Smooth muscle cell (in vitro differentiated cells): ENCODE measurements at regions not wholly inside any gene's neighbourhood (a gene's known extent, or its start where the extent isn't known, plus 50 kb on each side); places are given as distances from the start of the nearest gene placed in this dataset.

Experiments used
- DNase-seq: peaks from one replicate; lab custom pipeline; 2025; ENCODE audit not compliant: unreplicated experiment; lab: John Stamatoyannopoulos, UW
- H2AFZ ChIP-seq: fragments of 200-600 bp; sonication (generic); 2 replicates; pipeline ENCODE4 v1.6.0; 2016; ENCODE audit warnings: antibody characterized with exemption, low read depth, mild to moderate bottlenecking
- H3F3A ChIP-seq: fragments of 200-600 bp; sonication (generic); 2 replicates; pipeline ENCODE4 v1.6.0; 2017; ENCODE audit warnings: antibody characterized with exemption, low read depth
- H3K27ac ChIP-seq: fragments of 200-600 bp; sonication (generic); 2 replicates; pipeline ENCODE4 v1.5.1; 2016; ENCODE audit warnings: low read depth, mild to moderate bottlenecking
- H3K27me3 ChIP-seq: fragments of 200-600 bp; sonication (generic); 2 replicates; pipeline ENCODE4 v1.6.1; 2016; ENCODE audit warnings: low read depth, mild to moderate bottlenecking
- H3K36me3 ChIP-seq: fragments of 200-600 bp; sonication (generic); 2 replicates; pipeline ENCODE4 v1.5.1; 2016; ENCODE audit warnings: low read depth
- H3K4me1 ChIP-seq: fragments of 200-600 bp; sonication (generic); 2 replicates; pipeline ENCODE4 v1.5.1; 2016; ENCODE audit warnings: low read depth
- H3K4me2 ChIP-seq: fragments of 200-600 bp; sonication (generic); 2 replicates; pipeline ENCODE4 v1.6.0; 2016; ENCODE audit warnings: mild to moderate bottlenecking
- H3K4me3 ChIP-seq: fragments of 200-600 bp; sonication (generic); 2 replicates; pipeline ENCODE4 v1.5.1; 2016; ENCODE audit warnings: mild to moderate bottlenecking
- H3K79me2 ChIP-seq: fragments of 200-600 bp; sonication (generic); 2 replicates; pipeline ENCODE4 v1.6.0; 2016; ENCODE audit warnings: low read depth, mild to moderate bottlenecking
- H3K9ac ChIP-seq: fragments of 200-600 bp; sonication (generic); 2 replicates; pipeline ENCODE4 v1.6.0; 2016; ENCODE audit warnings: low read depth
- H3K9me3 ChIP-seq: fragments of 200-600 bp; sonication (generic); replicated peaks from 2 replicates; pipeline ENCODE4 v1.5.1; 2016; ENCODE audit warnings: low read depth
- H4K20me1 ChIP-seq: fragments of 200-600 bp; sonication (generic); 2 replicates; pipeline ENCODE4 v1.6.0; 2016; ENCODE audit warnings: low read depth
- CTCF ChIP-seq: fragments of 200-600 bp; sonication (generic); IDR thresholded peaks from 2 replicates; pipeline ENCODE4 v1.5.1; 2017; ENCODE audit warnings: borderline replicate concordance, mild to moderate bottlenecking, antibody characterized with exemption; ENCODE audit not compliant: insufficient read depth, poor library complexity, severe bottlenecking
- WGBS: methylation state at CpG from one replicate; pipeline ENCODE4 v1.1.7; 2016; ENCODE audit warnings: low lambda C conversion rate; 5-methylcytosine and 5-hydroxymethylcytosine counted together

GRCh38 chr21:36642777-36643176 lies 56.1 kb upstream of the SIM2 start:
- Histone ChIP-seq H3K27me3 (no peaks in the 10 kb centered on the region), H3K4me2 (no peak overlapping the region), H3K4me1 (peaks cover 9% of the 10 kb centered on the region), H3K27ac (no peak overlapping the region), H3F3A (no peaks in the 10 kb centered on the region), H3K9me3 (no peaks in the 10 kb centered on the region), H3K79me2 (no peaks in the 10 kb centered on the region), H4K20me1 (no peaks in the 10 kb centered on the region), H2AFZ (no peak overlapping the region), H3K4me3 (no peak overlapping the region), H3K36me3 (no peaks in the 10 kb centered on the region), H3K9ac (no peak overlapping the region)
- no peak for DNase-seq
- no peak for TF ChIP-seq CTCF
- whole genome bisulfite sequencing = 95% methylated on average over 4 of the region's 4 CpGs

GRCh38 chr21:36643374-36644250 lies 55.3 kb upstream of the SIM2 start:
- no peak for TF ChIP-seq CTCF
- Histone ChIP-seq H4K20me1 (no peaks in the 10 kb centered on the region), H3K4me2 (no peak overlapping the region), H3K27ac (no peak overlapping the region), H3K4me1 (peaks cover 9% of the 10 kb centered on the region), H3K4me3 (no peak overlapping the region), H3F3A (no peaks in the 10 kb centered on the region), H3K79me2 (no peaks in the 10 kb centered on the region), H3K9me3 (no peaks in the 10 kb centered on the region), H3K9ac (no peak overlapping the region), H3K27me3 (no peaks in the 10 kb centered on the region), H2AFZ (no peak overlapping the region), H3K36me3 (no peaks in the 10 kb centered on the region)
- 97% methylated on average over 12 of the region's 12 CpGs for WGBS
- DNase-seq = no peak

GRCh38 chr21:36646011-36646410 lies 52.9 kb upstream of the SIM2 start:
- no peak for DNase-seq
- H3K4me2 ChIP-seq = no peak overlapping the region
- no peaks in the 10 kb centered on the region for H3K27me3 ChIP-seq
- H3K9ac ChIP-seq = no peak overlapping the region
- H3K4me3 ChIP-seq = no peak overlapping the region
- no peaks in the 10 kb centered on the region for H3K9me3 ChIP-seq
- H3K79me2 ChIP-seq = no peaks in the 10 kb centered on the region
- H3F3A ChIP-seq = no peaks in the 10 kb centered on the region
- no peak overlapping the region for H2AFZ ChIP-seq
- no peak for TF ChIP-seq CTCF
- H4K20me1 ChIP-seq = no peaks in the 10 kb centered on the region
- H3K27ac ChIP-seq = no peak overlapping the region
- no peaks in the 10 kb centered on the region for H3K36me3 ChIP-seq
- H3K4me1 ChIP-seq = peaks cover 9% of the 10 kb centered on the region
- WGBS = 89% methylated on average over 7 of the region's 7 CpGs

- Histone ChIP-seq H3F3A (no peaks in the 10 kb centered on the region), H3K27ac (no peak overlapping the region), H3K9me3 (no peaks in the 10 kb centered on the region), H3K4me1 (peaks cover 9% of the 10 kb centered on the region), H3K27me3 (no peaks in the 10 kb centered on the region), H3K4me2 (no peak overlapping the region), H3K4me3 (no peak overlapping the region), H3K9ac (no peak overlapping the region), H4K20me1 (no peaks in the 10 kb centered on the region), H3K36me3 (no peaks in the 10 kb centered on the region), H2AFZ (no peak overlapping the region), H3K79me2 (no peaks in the 10 kb centered on the region)
- no peak for TF ChIP-seq CTCF
- DNase-seq = no peak
- WGBS = 95% methylated on average over 6 of the region's 6 CpGs
Measured at GRCh38 chr21:36646645-36647044, 52.3 kb upstream of the SIM2 start.
